ENCODE measurements at regions not wholly inside any gene's neighbourhood (a gene's known extent, or its start where the extent isn't known, plus 50 kb on each side); places are given as distances from the start of the nearest gene placed in this dataset.

DNA sequence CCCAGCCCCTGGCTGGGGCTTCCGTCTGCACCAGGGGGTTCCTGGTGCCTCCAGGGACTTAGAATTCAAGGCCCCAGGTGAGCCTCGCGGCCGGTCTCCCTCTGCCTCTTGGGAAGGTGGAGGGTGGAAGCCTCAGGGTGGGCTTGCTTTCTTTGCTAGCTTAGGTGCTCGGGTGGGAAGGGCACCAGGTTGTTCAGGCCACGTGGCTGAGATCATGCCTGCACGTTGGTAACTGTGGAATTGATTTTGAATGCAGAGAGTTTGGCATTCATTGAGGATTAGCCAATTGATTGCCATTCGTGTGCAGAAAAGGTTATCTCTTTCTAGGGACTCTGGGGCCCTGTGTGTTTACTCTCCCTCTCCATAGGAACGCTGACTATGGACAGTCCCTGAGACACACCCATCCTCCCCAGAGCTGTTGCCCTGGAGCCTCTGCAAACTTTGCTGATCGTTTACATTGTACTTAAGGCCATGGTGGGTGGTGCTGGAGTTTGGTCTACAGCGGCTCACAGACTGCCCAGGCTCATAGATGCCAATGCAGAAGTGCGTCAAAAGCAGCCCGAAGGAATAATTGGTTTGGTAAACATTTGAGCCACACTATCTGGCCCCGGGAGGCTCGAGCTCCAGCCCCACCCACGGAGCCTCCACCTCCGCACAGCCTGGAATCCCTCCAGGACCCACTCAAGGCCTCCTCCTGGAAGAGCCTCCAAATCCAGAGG, 1457.7 kb downstream of the BRD1 start:
- Mint-ChIP-seq H3K27ac (no peak overlapping the region), H3K27me3 (ENCODE audit: insufficient read depth) (no peaks in the 10 kb centered on the region; the same call in 1 of the 2 replicates), H3K9me3 (peaks cover 54% of the 10 kb centered on the region), H3K4me3 (no peak overlapping the region), H3K36me3 (ENCODE audit: low read depth) (peaks cover 5% of the 10 kb centered on the region; the same call in 1 of the 2 replicates), H3K4me1 (ENCODE audit: low read depth) (no peaks in the 10 kb centered on the region)
- no peak for DNase-seq
- TF ChIP-seq, protein P1, sequence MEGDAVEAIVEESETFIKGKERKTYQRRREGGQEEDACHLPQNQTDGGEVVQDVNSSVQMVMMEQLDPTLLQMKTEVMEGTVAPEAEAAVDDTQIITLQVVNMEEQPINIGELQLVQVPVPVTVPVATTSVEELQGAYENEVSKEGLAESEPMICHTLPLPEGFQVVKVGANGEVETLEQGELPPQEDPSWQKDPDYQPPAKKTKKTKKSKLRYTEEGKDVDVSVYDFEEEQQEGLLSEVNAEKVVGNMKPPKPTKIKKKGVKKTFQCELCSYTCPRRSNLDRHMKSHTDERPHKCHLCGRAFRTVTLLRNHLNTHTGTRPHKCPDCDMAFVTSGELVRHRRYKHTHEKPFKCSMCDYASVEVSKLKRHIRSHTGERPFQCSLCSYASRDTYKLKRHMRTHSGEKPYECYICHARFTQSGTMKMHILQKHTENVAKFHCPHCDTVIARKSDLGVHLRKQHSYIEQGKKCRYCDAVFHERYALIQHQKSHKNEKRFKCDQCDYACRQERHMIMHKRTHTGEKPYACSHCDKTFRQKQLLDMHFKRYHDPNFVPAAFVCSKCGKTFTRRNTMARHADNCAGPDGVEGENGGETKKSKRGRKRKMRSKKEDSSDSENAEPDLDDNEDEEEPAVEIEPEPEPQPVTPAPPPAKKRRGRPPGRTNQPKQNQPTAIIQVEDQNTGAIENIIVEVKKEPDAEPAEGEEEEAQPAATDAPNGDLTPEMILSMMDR (IDR thresholded peaks at IDR 0.05): no peak

DNA sequence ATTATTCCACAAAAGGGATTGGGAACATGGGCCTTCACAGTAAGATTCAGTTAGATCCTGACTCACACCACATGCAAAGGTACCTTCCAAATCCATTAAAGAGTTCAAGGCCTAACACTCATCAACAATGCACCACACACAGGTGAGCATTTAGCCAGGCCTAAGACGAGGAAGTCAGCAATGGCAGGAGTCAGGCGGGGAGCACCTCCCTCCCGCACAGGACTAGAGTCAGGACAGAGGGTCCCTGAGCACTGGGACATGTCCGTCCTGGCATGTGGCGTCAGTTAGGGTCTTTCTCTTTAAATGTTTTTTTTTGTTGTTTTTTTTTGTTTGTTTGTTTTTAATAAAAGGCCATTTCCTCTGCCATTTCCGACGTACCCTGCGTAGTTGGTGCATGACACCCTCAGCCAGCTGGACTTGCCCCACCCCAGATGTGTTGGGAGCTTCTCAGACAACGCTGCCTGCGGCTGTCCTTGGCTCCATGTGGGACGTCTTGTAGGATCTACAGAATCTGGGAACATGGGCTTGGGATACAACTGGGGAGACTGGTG, 1458.6 kb downstream of the BRD1 start:
- peaks cover 3% of the 10 kb centered on the region; the same call in 1 of the 2 replicates for H3K36me3 Mint-ChIP-seq (ENCODE audit: low read depth)
- TF ChIP-seq, protein P1 (IDR thresholded peaks at IDR 0.05): no peak
- DNase-seq: no peak
- no peaks in the 10 kb centered on the region for H3K4me1 Mint-ChIP-seq (ENCODE audit: low read depth)
- no peak overlapping the region for H3K4me3 Mint-ChIP-seq
- no peak overlapping the region for H3K27ac Mint-ChIP-seq
- peaks cover 48% of the 10 kb centered on the region for H3K9me3 Mint-ChIP-seq
- no peaks in the 10 kb centered on the region; the same call in 1 of the 2 replicates for H3K27me3 Mint-ChIP-seq (ENCODE audit: insufficient read depth)

DNA sequence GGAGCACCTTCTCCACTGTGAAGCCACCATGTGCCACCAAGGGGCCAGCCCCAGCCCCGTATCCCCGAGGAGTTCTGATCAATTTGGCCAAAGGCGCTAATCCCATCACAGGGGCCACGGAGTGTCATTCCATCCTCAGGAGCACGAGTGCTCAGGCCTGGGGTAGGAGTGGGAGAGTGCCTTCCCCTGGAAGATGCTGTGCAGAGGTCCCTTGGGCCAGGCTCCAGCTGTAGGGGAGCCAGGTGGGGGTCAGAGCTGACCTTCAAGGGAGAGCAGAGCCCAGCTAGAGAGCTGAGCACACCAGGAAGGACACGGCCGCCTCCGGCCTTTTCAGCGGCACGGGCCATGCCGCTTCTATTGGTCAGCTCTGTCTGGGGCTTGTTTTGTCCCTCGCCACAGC, 1459.9 kb downstream of the BRD1 start:
- Mint-ChIP-seq H3K9me3 (peaks cover 46% of the 10 kb centered on the region), H3K4me3 (no peak overlapping the region), H3K27me3 (ENCODE audit: insufficient read depth) (no peaks in the 10 kb centered on the region), H3K36me3 (ENCODE audit: low read depth) (no peaks in the 10 kb centered on the region; the same call in 1 of the 2 replicates), H3K27ac (no peak overlapping the region), H3K4me1 (ENCODE audit: low read depth) (no peaks in the 10 kb centered on the region)
- DNase-seq: no peak
- TF ChIP-seq, protein P1 (IDR thresholded peaks at IDR 0.05): no peak

DNA sequence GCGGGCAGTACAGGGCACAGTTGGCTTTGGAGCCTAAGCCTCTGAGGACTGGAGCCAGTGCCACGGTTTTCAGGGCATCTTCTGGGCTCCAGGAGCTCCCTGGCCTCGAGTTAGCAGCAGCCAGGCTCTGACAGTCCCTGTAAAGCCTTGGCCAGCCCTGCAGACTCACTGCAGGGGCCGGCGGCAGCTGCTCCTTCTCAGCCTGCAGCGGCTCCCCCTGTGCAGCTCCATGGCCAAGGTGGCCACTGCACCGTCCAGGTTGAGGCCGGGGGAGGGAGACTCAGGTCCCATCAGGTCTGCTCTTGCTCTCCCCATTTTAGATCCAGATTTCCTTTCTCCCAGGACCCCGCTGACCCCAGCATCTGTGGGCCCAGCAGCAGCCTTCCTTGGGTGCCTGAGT, 1461.1 kb downstream of the BRD1 start:
- Mint-ChIP-seq H3K27ac (no peak overlapping the region), H3K4me3 (no peak overlapping the region), H3K27me3 (ENCODE audit: insufficient read depth) (no peaks in the 10 kb centered on the region), H3K4me1 (ENCODE audit: low read depth) (no peaks in the 10 kb centered on the region), H3K9me3 (peaks cover 46% of the 10 kb centered on the region), H3K36me3 (ENCODE audit: low read depth) (no peaks in the 10 kb centered on the region; the same call in 1 of the 2 replicates)
- TF ChIP-seq, protein P1 (IDR thresholded peaks at IDR 0.05): no peak
- no peak for DNase-seq

DNA sequence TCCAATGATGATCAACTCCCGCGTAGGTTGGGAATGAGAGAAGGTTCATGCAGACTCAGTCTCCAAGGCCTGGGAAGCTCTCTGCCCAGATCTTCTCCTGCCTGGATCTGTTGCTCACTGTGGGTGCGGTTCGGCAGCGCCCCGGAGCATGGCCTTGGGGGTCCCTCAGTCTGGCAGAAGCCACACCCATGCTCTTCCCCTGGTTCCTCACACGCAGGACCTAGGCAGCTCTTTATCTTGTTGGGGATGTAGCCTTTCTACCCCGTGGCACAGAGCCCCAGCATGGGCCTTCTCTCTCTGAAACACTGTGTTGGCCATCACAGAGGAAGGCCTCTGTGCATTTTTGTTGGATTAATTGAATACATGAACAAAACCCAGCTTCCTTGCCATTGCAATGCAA, 1461.6 kb downstream of the BRD1 start:
- H3K27ac Mint-ChIP-seq: no peak overlapping the region

More for the DNA sequence above, 1461.6 kb downstream of the BRD1 start:
- TF ChIP-seq, protein P1 (IDR thresholded peaks at IDR 0.05): no peak
- Mint-ChIP-seq H3K4me1 (ENCODE audit: low read depth) (no peaks in the 10 kb centered on the region), H3K36me3 (ENCODE audit: low read depth) (no peaks in the 10 kb centered on the region; the same call in 1 of the 2 replicates), H3K9me3 (peaks cover 41% of the 10 kb centered on the region), H3K27me3 (ENCODE audit: insufficient read depth) (no peaks in the 10 kb centered on the region), H3K4me3 (no peak overlapping the region)
- no peak for DNase-seq
